ENCODE measurements at regions not wholly inside any gene's neighbourhood (a gene's known extent, or its start where the extent isn't known, plus 50 kb on each side); places are given as distances from the start of the nearest gene placed in this dataset.

DNA sequence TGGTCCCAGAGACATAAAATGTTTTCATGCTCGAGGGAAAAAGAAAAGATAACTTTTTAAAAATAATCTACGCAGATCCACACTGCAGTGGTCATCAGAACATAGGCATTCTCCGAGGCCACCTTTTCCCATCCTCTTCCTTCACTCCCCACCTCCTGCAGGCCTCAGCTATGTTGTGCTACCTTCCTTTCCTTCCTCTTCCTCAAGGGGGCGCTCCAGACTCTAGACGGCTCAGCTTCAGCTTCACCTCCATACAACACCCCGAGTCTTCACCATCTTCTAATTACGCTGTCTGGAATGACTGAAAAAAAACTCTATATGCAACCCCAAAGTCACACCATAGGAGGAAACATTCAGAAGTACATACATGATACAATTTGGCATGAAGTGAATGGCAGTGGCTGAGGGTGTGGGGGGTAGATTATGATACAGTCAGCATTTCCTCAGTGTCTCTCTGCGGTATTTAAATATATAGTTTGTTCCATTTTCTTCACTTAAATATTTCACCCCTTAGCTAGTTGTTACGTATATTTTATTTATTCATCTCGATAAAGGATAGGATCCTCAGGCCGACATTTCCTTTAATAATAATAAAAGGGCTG is 583.6 kb downstream of the IRS1 start (continued):
- TF ChIP-seq CBX5 (CRISPR knock-in tag; IDR thresholded peaks at IDR 0.05; ENCODE audit: borderline replicate concordance) (no peak; the same call in 1 of the 2 replicates), HDAC2 (CRISPR knock-in tag; IDR thresholded peaks at IDR 0.05) (peak; percentile 17; the same call in 1 of the 2 replicates), GABPA (IDR thresholded peaks at IDR 0.05; ENCODE audit: low read depth, low read length) (no peak), GABPA (CRISPR knock-in tag; IDR thresholded peaks at IDR 0.05; ENCODE audit: low read depth) (no peak), ZNF546 (CRISPR knock-in tag; conservative IDR thresholded peaks at IDR 0.05) (no peak), DMAP1 (CRISPR knock-in tag; IDR thresholded peaks at IDR 0.05) (no peak), ARID5B (CRISPR knock-in tag; IDR thresholded peaks at IDR 0.05) (peak; percentile 54; the same call in 1 of the 2 replicates), RXRB (CRISPR knock-in tag; IDR thresholded peaks at IDR 0.05; ENCODE audit: borderline replicate concordance) (0 out of 2 replicates have a peak, but pooled peaks have one; percentile 33), MED1 (CRISPR knock-in tag; IDR thresholded peaks at IDR 0.05) (peak; percentile 41; the same call in 1 of the 2 replicates), ZNF615 (CRISPR knock-in tag; IDR thresholded peaks at IDR 0.05; ENCODE audit: borderline replicate concordance) (no peak), ZFP41 (CRISPR knock-in tag; IDR thresholded peaks at IDR 0.05; ENCODE audit: borderline replicate concordance) (no peak), CHCHD3 (CRISPR knock-in tag; IDR thresholded peaks at IDR 0.05) (no peak), MEF2D (CRISPR knock-in tag; IDR thresholded peaks at IDR 0.05) (no peak)
- TF ChIP-seq, protein P1, sequence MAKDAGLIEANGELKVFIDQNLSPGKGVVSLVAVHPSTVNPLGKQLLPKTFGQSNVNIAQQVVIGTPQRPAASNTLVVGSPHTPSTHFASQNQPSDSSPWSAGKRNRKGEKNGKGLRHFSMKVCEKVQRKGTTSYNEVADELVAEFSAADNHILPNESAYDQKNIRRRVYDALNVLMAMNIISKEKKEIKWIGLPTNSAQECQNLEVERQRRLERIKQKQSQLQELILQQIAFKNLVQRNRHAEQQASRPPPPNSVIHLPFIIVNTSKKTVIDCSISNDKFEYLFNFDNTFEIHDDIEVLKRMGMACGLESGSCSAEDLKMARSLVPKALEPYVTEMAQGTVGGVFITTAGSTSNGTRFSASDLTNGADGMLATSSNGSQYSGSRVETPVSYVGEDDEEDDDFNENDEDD (CRISPR knock-in tag; IDR thresholded peaks at IDR 0.05; ENCODE audit: borderline replicate concordance) = no peak
- TF ChIP-seq, protein P2, sequence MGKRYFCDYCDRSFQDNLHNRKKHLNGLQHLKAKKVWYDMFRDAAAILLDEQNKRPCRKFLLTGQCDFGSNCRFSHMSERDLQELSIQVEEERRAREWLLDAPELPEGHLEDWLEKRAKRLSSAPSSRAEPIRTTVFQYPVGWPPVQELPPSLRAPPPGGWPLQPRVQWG (CRISPR knock-in tag; IDR thresholded peaks at IDR 0.05; ENCODE audit: borderline replicate concordance, low read depth) = no peak
- TF ChIP-seq, protein P3, sequence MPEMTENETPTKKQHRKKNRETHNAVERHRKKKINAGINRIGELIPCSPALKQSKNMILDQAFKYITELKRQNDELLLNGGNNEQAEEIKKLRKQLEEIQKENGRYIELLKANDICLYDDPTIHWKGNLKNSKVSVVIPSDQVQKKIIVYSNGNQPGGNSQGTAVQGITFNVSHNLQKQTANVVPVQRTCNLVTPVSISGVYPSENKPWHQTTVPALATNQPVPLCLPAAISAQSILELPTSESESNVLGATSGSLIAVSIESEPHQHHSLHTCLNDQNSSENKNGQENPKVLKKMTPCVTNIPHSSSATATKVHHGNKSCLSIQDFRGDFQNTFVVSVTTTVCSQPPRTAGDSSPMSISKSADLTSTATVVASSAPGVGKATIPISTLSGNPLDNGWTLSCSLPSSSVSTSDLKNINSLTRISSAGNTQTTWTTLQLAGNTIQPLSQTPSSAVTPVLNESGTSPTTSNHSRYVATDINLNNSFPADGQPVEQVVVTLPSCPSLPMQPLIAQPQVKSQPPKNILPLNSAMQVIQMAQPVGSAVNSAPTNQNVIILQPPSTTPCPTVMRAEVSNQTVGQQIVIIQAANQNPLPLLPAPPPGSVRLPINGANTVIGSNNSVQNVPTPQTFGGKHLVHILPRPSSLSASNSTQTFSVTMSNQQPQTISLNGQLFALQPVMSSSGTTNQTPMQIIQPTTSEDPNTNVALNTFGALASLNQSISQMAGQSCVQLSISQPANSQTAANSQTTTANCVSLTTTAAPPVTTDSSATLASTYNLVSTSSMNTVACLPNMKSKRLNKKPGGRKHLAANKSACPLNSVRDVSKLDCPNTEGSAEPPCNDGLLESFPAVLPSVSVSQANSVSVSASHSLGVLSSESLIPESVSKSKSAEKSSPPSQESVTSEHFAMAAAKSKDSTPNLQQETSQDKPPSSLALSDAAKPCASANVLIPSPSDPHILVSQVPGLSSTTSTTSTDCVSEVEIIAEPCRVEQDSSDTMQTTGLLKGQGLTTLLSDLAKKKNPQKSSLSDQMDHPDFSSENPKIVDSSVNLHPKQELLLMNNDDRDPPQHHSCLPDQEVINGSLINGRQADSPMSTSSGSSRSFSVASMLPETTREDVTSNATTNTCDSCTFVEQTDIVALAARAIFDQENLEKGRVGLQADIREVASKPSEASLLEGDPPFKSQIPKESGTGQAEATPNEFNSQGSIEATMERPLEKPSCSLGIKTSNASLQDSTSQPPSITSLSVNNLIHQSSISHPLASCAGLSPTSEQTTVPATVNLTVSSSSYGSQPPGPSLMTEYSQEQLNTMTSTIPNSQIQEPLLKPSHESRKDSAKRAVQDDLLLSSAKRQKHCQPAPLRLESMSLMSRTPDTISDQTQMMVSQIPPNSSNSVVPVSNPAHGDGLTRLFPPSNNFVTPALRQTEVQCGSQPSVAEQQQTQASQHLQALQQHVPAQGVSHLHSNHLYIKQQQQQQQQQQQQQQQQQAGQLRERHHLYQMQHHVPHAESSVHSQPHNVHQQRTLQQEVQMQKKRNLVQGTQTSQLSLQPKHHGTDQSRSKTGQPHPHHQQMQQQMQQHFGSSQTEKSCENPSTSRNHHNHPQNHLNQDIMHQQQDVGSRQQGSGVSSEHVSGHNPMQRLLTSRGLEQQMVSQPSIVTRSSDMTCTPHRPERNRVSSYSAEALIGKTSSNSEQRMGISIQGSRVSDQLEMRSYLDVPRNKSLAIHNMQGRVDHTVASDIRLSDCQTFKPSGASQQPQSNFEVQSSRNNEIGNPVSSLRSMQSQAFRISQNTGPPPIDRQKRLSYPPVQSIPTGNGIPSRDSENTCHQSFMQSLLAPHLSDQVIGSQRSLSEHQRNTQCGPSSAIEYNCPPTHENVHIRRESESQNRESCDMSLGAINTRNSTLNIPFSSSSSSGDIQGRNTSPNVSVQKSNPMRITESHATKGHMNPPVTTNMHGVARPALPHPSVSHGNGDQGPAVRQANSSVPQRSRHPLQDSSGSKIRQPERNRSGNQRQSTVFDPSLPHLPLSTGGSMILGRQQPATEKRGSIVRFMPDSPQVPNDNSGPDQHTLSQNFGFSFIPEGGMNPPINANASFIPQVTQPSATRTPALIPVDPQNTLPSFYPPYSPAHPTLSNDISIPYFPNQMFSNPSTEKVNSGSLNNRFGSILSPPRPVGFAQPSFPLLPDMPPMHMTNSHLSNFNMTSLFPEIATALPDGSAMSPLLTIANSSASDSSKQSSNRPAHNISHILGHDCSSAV (CRISPR knock-in tag; IDR thresholded peaks at IDR 0.05; ENCODE audit: borderline replicate concordance) = no peak
